Breast epithelium (tissue), 4 donors: ENCODE measurements at regions not wholly inside any gene's neighbourhood (a gene's known extent, or its start where the extent isn't known, plus 50 kb on each side); places are given as distances from the start of the nearest gene placed in this dataset.

Source experiments
- DNase-seq, 2 donors: peaks; one replicate each; pipeline ENCODE4 v3.0.0-alpha.2; 2019; ENCODE audit warnings: low spot score in 2 of 2
- H3K27ac ChIP-seq, 2 donors: fragments of 200-600 bp; sonication (generic) in 1 of 2; one replicate each; pipeline ENCODE4 v1.5.1; 2016 to 2019; ENCODE audit warnings: mild to moderate bottlenecking in 1 of 2
- H3K27me3 ChIP-seq, 2 donors: fragments of 200-600 bp; sonication (generic) in 1 of 2; one replicate each; pipeline versions ENCODE4 v1.5.1 to v1.6.0; 2017 to 2019; ENCODE audit warnings: control low read depth in 1 of 2, mild to moderate bottlenecking in 1 of 2
- H3K36me3 ChIP-seq: fragments of 200-600 bp; one replicate; pipeline ENCODE4 v1.5.1; 2019
- H3K4me1 ChIP-seq, 2 donors: fragments of 200-600 bp; sonication (generic); one replicate each; pipeline ENCODE4 v1.5.1; 2016 to 2019; ENCODE audit warnings: control low read depth in 1 of 2
- H3K4me3 ChIP-seq, 3 donors: fragments of 200-600 bp; sonication (generic); 1 replicate in 2 of 3; 2 replicates in 1 of 3; pipeline ENCODE4 v1.5.1; 2016 to 2019; ENCODE audit warnings: mild to moderate bottlenecking in 3 of 3, moderate library complexity in 2 of 3
- H3K9me3 ChIP-seq, 2 donors: fragments of 200-600 bp; sonication (generic) in 1 of 2; one replicate each; pipeline ENCODE4 v1.5.1; 2016 to 2019; ENCODE audit warnings: control low read depth in 1 of 2
- POLR2A ChIP-seq: fragments of 450-650 bp; IDR thresholded peaks from one replicate; pipeline ENCODE4 v1.6.1; 2016; ENCODE audit warnings: antibody characterized with exemption, mild to moderate bottlenecking, moderate library complexity
- POLR2AphosphoS5 ChIP-seq, 3 donors: sonication (generic); formaldehyde crosslinking; IDR thresholded peaks; one replicate each; pipeline ENCODE4 v1.6.1; 2017; ENCODE audit warnings: antibody characterized with exemption in 3 of 3
- intact Hi-C: fragments of 100-400 bp; cut with DNase I; formaldehyde crosslinking; loops from one replicate; pipeline ENCODE4 v1.15.1; 2023; ENCODE audit warnings: low total_unique reads
- TF ChIP-seq, protein P1 (sequence below), 3 donors: fragments of 450-650 bp; IDR thresholded peaks; one replicate each; pipeline ENCODE4 v1.5.1; 2016 to 2017; ENCODE audit warnings: antibody characterized with exemption in 3 of 3, mild to moderate bottlenecking in 3 of 3, moderate library complexity in 3 of 3

DNA sequence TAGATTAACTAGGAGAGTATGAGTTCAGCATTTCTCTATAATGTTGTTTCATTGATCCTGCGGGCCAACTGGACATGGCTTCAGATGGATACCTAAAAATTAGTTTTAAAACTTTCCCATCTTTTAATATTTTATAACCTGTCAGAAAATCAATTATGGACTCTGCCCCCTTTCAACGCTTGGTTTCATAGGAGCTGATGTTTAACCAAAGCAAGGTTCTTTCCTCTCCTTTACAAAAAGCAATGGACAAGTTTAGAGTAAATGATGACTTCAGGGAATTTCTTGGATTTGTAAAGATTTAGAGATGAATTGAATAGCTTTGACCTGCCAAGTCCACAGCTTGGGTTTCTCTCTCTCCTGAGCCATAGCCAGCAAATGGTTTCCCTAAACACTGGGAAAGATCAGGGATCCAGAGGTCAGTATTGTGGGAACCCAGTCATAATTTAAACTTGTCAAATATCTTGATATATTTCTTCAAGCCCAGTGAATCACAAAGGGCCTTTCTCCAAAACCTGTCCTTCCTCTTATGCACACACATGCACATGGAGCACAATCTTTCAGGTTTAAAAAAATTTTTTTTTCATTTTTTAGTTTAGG, 177.1 kb downstream of the EVX1 start:
- no peak for TF ChIP-seq POLR2AphosphoS5 (IDR thresholded peaks at IDR 0.05)
- TF ChIP-seq POLR2A: no peak
- TF ChIP-seq, protein P1, sequence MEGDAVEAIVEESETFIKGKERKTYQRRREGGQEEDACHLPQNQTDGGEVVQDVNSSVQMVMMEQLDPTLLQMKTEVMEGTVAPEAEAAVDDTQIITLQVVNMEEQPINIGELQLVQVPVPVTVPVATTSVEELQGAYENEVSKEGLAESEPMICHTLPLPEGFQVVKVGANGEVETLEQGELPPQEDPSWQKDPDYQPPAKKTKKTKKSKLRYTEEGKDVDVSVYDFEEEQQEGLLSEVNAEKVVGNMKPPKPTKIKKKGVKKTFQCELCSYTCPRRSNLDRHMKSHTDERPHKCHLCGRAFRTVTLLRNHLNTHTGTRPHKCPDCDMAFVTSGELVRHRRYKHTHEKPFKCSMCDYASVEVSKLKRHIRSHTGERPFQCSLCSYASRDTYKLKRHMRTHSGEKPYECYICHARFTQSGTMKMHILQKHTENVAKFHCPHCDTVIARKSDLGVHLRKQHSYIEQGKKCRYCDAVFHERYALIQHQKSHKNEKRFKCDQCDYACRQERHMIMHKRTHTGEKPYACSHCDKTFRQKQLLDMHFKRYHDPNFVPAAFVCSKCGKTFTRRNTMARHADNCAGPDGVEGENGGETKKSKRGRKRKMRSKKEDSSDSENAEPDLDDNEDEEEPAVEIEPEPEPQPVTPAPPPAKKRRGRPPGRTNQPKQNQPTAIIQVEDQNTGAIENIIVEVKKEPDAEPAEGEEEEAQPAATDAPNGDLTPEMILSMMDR (IDR thresholded peaks at IDR 0.05): no peak
- Histone ChIP-seq H3K27me3 (no peaks in the 10 kb centered on the region), H3K9me3 (no peaks in the 10 kb centered on the region), H3K4me3 (no peak overlapping the region), H3K27ac (no peak overlapping the region), H3K36me3 (no peaks in the 10 kb centered on the region), H3K4me1 (no peaks in the 10 kb centered on the region)
- intact Hi-C loops: no loop called here
- DNase-seq: no peak

DNA sequence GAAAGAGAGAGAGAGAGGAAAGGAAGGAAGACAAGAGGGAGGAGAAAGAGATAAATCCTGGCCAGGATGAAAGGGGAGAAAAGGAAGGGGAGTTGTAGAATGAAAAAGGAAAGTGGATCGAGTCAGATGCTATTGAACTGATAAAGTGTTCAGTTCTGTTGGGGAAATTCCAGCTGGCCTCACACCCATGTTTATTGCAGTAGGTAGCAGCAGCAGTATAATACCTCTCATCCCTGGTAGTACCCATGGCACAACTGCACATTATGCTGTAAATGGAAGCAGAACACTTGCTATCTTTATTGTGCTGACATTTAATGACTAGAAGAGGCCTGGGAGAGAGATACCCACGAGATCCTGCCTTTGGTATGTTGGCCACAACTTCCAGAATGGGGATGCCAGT, 178.1 kb downstream of the EVX1 start:
- Histone ChIP-seq H3K27ac (no peak overlapping the region), H3K4me1 (no peaks in the 10 kb centered on the region), H3K27me3 (no peaks in the 10 kb centered on the region), H3K36me3 (no peaks in the 10 kb centered on the region), H3K9me3 (no peaks in the 10 kb centered on the region), H3K4me3 (no peak overlapping the region)
- intact Hi-C loops: no loop called here
- no peak for DNase-seq
- TF ChIP-seq POLR2AphosphoS5 (IDR thresholded peaks at IDR 0.05) (no peak), POLR2A (no peak)
- TF ChIP-seq, protein P1 (IDR thresholded peaks at IDR 0.05): no peak

DNA sequence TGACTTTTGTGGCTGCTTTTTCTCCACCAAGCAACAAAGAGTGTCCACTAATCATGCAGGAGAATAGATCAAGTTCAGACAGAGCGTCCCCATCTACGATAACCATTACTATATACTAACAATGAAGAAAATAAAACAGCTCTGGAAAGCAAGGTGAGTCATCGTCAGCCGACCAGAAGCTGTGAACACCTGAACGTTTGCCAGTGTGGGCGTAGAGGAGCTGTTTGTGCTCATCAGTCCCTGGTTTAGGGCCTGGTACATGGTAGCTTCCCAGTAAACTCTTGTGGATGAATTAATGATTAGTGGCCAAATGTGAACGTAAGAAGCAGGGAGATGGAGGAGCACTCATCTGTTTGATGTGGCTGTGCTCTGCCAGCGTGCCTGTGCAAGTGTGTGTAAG, 180.7 kb downstream of the EVX1 start:
- intact Hi-C loops: no loop called here
- H3K27me3 ChIP-seq: no peaks in the 10 kb centered on the region
- no peak overlapping the region for H3K27ac ChIP-seq
- no peaks in the 10 kb centered on the region for H3K4me1 ChIP-seq
- TF ChIP-seq, protein P1 (IDR thresholded peaks at IDR 0.05): no peak
- TF ChIP-seq POLR2A: no peak
- TF ChIP-seq POLR2AphosphoS5 (IDR thresholded peaks at IDR 0.05): no peak
- DNase-seq: peak in 1 of 2 donors; percentile 63
- H3K9me3 ChIP-seq: no peaks in the 10 kb centered on the region
- no peak overlapping the region for H3K4me3 ChIP-seq
- peaks cover 4% of the 10 kb centered on the region for H3K36me3 ChIP-seq

DNA sequence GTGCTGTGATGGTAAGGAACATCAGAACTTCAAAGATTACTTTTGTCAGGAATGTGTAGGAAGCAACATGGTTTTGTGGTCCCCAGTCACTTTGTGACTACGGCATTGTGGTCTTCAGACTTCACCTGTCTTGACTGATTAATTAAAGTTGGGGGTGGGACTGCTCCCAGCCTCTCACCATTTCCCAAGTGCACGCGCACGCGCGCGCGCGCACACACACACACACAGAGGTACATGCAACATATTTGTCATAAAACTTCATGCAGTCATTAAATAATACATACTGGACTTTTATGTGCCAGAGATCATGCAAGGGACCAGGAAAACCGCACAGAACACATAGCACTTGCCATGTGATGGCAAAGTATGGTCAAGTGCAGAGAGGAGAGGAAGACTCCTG, 181.2 kb downstream of the EVX1 start:
- TF ChIP-seq POLR2A (no peak), POLR2AphosphoS5 (IDR thresholded peaks at IDR 0.05) (no peak)
- TF ChIP-seq, protein P1 (IDR thresholded peaks at IDR 0.05): no peak
- H3K4me1 ChIP-seq: no peaks in the 10 kb centered on the region
- DNase-seq: no peak
- no peaks in the 10 kb centered on the region for H3K27me3 ChIP-seq
- peaks cover 4% of the 10 kb centered on the region for H3K36me3 ChIP-seq
- intact Hi-C loops: no loop called here
- no peak overlapping the region for H3K27ac ChIP-seq
- H3K9me3 ChIP-seq: no peaks in the 10 kb centered on the region
- H3K4me3 ChIP-seq: no peak overlapping the region

DNA sequence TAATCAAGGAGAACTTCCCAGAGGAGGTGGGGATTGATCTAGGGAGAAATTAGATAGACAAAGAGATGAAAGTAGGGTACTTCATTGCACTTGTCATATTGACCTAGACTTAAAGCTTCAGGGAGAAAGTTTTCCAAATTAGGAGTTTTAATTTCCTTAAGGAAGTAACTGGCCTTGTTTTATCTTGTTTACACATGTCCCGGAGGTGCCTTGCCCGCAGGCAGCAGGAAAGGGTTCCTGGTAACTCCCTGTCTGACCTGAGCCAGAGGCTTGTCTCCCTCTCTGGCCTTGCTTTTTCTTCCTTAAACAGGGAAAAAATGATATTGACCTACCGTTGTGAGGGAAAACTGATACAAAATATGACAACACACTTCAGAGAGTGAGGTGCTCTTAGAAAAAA, 181.6 kb downstream of the EVX1 start:
- H3K27ac ChIP-seq: no peak overlapping the region
- intact Hi-C loops: no loop called here
- DNase-seq: peak in 1 of 2 donors; percentile 18

More for the DNA sequence above, 181.6 kb downstream of the EVX1 start:
- H3K27me3 ChIP-seq: no peaks in the 10 kb centered on the region
- no peak overlapping the region for H3K4me3 ChIP-seq
- no peaks in the 10 kb centered on the region for H3K9me3 ChIP-seq
- no peaks in the 10 kb centered on the region for H3K4me1 ChIP-seq
- TF ChIP-seq POLR2AphosphoS5 (IDR thresholded peaks at IDR 0.05): no peak
- no peak for TF ChIP-seq POLR2A
- peaks cover 4% of the 10 kb centered on the region for H3K36me3 ChIP-seq
